Immature natural killer cell (primary cell): ENCODE measurements at regions not wholly inside any gene's neighbourhood (a gene's known extent, or its start where the extent isn't known, plus 50 kb on each side); places are given as distances from the start of the nearest gene placed in this dataset.

ENCODE experiments used
- DNase-seq, 3 donors: peaks; one replicate each; pipeline ENCODE4 v3.0.0; 2022; ENCODE audit warnings: mixed read lengths in 1 of 3
- H3K27ac Mint-ChIP-seq, 6 donors: one replicate each; pipeline ENCODE4 v1.8.0; 2020; ENCODE audit warnings: mixed read lengths in 6 of 6, mild to moderate bottlenecking in 5 of 6, inconsistent platforms in 4 of 6, moderate library complexity in 3 of 6
- H3K27me3 Mint-ChIP-seq, 3 donors: one replicate each; pipeline ENCODE4 v1.8.0; 2020 to 2021; ENCODE audit warnings: low read depth in 3 of 3, mild to moderate bottlenecking in 3 of 3, mixed read lengths in 3 of 3, moderate library complexity in 3 of 3, inconsistent platforms in 1 of 3
- H3K36me3 Mint-ChIP-seq, 3 donors: one replicate each; pipeline ENCODE4 v1.8.0; 2020; ENCODE audit warnings: mixed read lengths in 3 of 3, inconsistent platforms in 2 of 3, mild to moderate bottlenecking in 2 of 3
- H3K4me1 Mint-ChIP-seq, 2 donors: one replicate each; pipeline ENCODE4 v1.8.0; 2020; ENCODE audit warnings: inconsistent platforms in 2 of 2, mild to moderate bottlenecking in 2 of 2, mixed read lengths in 2 of 2, moderate library complexity in 1 of 2
- H3K4me3 Mint-ChIP-seq, 5 donors: one replicate each; pipeline ENCODE4 v1.8.0; 2020; ENCODE audit warnings: mild to moderate bottlenecking in 5 of 5, mixed read lengths in 5 of 5, inconsistent platforms in 3 of 5, moderate library complexity in 3 of 5
- H3K9me3 Mint-ChIP-seq, 6 donors: one replicate each; pipeline ENCODE4 v1.8.0; 2020; ENCODE audit warnings: mild to moderate bottlenecking in 6 of 6, mixed read lengths in 6 of 6, inconsistent platforms in 4 of 6, moderate library complexity in 3 of 6

DNA sequence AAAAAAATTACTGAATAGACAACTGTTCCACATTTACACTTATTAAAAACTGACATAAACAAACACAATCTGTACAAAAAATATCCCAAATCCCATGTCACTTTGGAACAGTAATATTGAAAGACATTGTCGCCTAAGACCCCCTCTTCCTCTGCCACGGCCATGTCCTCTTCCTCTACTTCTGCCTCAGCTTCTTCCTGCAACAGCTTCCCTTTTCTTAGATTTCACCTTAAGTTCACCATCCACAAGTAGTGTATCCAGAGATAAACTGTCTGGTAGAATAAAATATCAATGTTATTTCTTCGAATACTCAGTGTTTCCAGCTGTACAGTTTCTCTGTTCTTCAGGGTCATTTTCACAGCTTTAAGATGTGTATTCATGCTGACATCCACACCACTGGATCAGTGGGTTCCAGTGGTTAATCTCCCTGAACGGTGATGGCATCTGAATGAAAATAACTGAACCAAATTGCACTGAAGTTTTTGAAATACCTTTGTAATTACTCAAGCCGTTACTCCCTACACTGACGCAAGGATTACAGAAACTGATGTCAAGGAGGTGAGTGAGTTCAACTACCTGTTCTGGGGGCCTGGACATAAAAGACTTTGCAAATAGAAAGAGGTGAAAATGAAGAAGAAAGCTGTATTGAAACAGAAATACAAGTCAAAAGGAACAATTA is 208.5 kb downstream of the C12orf50 start:
- Mint-ChIP-seq H3K27ac (no peak overlapping the region), H3K4me3 (no peak overlapping the region), H3K9me3 (peaks cover 0 to 8% (median 4%) of the 10 kb centered on the region in 6 donors), H3K36me3 (no peaks in the 10 kb centered on the region), H3K4me1 (no peaks in the 10 kb centered on the region), H3K27me3 (peaks cover 0 to 2% (median 0%) of the 10 kb centered on the region in 3 donors)
- no peak for DNase-seq

DNA sequence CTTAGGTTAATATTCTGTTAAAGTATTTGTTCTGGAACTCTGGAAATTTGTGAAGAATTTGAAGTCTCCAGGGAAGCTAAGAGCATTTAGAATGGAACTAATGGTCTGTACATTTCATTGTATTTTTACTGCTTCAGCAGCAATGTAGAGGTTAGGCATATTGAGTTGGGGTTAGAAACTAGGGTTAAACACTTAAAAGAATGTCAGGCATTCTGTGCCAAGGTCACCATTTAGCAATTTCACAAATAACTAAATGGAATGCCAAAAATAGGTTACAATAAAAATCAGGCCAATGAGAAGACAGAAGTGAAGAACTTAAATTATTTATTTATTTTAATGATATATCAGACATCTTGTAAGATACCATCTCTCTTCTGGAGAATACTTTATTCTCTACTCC is 210.8 kb downstream of the C12orf50 start:
- peaks cover 0 to 11% (median 6%) of the 10 kb centered on the region in 6 donors for H3K9me3 Mint-ChIP-seq
- DNase-seq: no peak
- peaks cover 0 to 2% (median 0%) of the 10 kb centered on the region in 3 donors for H3K27me3 Mint-ChIP-seq

DNA sequence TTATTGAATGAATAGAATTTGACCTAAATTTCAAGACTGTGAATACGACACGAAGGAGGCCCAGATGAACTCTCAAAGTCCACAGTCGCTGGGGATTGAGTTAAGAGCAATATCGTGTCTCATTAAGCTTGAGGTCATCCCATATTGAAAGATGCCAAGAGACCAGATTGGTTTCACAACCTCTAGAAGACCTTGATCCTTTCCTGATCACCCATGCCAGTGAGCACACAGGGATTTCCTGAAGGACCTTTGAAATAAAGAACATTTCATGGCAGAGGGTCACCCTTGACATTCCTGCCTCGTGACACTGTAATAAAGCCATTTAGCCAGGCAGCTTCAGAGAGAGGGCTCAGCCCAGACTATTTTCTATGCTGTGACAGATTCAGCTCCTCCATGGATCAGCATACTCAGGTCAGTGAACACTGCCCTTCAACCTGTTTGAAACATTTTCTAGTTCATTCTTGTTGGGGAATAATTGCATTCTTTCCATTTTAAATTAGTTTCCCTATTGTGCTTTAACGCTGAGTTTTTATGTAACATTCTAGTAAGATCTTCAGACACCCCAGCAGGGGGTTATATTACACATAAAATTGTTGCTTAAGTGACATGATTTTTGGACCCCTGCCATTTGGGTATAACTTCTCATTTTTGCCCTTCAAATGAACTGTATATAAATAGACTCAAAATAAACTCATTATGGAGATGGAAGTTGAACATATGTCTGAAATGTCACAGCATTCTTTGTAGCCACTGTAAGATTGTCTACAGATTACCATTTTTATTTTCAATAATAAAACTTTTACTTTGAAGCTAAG is 213.2 kb downstream of the C12orf50 start:
- Mint-ChIP-seq H3K4me1 (no peaks in the 10 kb centered on the region), H3K36me3 (no peaks in the 10 kb centered on the region), H3K27me3 (peaks cover 0 to 2% (median 0%) of the 10 kb centered on the region in 3 donors), H3K27ac (no peak overlapping the region), H3K4me3 (no peak overlapping the region), H3K9me3 (peaks cover 0 to 30% (median 10%) of the 10 kb centered on the region in 6 donors)
- DNase-seq: no peak

More for the DNA sequence above, 210.8 kb downstream of the C12orf50 start:
- Mint-ChIP-seq H3K36me3 (no peaks in the 10 kb centered on the region), H3K4me1 (no peaks in the 10 kb centered on the region), H3K4me3 (no peak overlapping the region), H3K27ac (no peak overlapping the region)

DNA sequence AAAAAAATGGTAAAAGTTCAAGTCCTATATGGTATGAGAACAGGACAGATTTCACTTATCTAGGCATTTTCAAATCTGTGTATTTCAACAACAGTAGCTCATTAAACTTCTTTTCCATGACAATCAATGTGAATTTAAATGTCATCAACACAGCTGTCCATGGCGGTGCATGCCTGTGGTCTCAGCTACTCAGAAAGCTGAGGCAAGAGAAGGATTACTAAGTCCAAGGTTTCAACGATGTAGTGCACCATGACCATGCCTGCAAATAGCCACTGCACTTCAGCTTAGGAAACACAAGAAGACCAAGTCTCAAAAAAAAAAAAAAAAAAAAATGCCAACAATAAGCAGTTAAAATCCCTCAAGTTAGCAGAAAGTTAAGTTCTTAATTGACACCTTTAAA is 214.6 kb downstream of the C12orf50 start:
- no peaks in the 10 kb centered on the region for H3K36me3 Mint-ChIP-seq

DNA sequence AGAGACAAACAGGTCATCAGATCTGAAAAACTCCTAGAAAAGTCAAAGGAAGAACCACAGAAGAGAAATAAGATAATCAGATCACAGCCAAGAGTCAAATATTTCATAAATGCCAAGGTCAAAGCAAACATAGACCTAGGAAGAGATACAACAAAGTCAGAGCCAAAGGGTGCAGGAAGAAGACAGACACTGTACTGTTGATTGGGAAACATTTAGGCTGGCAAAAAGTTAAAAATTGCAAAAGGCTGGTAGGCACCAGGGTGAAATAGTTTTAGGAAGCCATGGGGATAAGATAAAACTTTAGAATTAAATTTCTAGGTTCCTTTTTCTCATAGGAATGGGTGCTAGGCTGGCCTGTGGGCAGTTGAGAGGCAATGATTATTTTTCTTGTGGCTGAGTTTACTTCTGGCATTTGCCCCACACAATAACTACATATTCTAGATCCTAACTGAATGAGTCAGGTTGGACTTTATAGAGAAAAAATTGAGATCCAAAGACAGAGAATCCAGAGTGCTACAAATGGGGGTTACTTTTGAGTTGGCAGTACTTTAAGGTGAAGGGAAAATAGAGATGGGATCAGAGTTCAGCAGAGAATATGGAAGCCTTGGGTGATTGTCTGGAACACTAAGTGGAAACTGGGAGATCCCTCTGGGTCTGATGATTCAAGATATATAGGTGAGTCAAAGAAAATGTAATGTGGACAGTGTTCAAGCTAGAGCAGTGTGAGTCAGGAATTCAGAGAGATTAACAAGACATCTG is 215.5 kb downstream of the C12orf50 start:
- Mint-ChIP-seq H3K27ac (no peak overlapping the region), H3K9me3 (peaks cover 5 to 37% (median 10%) of the 10 kb centered on the region in 6 donors), H3K27me3 (no peaks in the 10 kb centered on the region), H3K4me3 (no peak overlapping the region), H3K4me1 (no peaks in the 10 kb centered on the region), H3K36me3 (no peaks in the 10 kb centered on the region)
- DNase-seq: no peak

More for the DNA sequence above, 214.6 kb downstream of the C12orf50 start:
- Mint-ChIP-seq H3K27me3 (no peaks in the 10 kb centered on the region), H3K9me3 (peaks cover 4 to 37% (median 9%) of the 10 kb centered on the region in 6 donors), H3K4me3 (no peak overlapping the region), H3K4me1 (no peaks in the 10 kb centered on the region), H3K27ac (no peak overlapping the region)
- no peak for DNase-seq

DNA sequence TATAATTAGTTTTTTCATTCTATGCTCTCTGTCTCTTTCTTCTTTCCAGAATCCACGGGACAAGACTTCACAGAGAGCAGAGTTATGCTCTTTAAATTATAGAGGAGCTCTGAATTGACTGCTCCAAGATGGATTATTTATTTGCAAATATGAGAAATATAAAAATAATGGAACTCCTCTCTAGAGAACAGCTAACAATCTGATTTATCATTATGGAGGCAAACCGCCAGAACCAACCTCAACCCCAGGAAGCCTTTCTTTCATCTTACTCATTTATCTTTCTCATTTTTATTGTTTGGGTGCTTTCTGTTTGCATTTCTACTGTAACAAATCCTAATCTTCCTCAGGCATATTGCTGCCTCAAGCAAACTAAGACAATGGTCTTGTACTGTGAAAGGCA is 216.5 kb downstream of the C12orf50 start:
- Mint-ChIP-seq H3K4me3 (no peak overlapping the region), H3K27me3 (no peaks in the 10 kb centered on the region), H3K9me3 (peaks cover 5 to 37% (median 11%) of the 10 kb centered on the region in 6 donors), H3K27ac (no peak overlapping the region), H3K4me1 (no peaks in the 10 kb centered on the region), H3K36me3 (no peaks in the 10 kb centered on the region)
- no peak for DNase-seq

DNA sequence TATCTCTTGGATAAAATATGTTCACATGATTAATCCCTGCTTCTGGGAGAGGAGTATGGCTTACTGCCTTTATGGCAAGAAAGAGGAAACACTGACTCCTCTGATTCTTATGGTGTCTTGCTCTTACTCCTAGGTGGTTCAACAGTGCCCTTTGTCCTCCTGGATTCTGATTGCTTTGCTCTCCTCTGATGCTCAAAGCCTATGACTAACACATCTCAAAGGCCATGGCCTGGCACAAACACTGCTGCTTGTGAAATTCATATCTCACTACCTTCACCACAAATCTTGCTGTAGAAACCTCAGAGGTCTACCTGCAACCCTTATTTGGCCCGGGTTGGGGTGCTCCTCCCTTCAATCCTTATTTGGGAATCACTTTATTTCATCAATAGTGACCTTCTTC is 217.2 kb downstream of the C12orf50 start:
- Mint-ChIP-seq H3K9me3 (peaks cover 5 to 37% (median 11%) of the 10 kb centered on the region in 6 donors), H3K27me3 (no peaks in the 10 kb centered on the region), H3K4me1 (no peaks in the 10 kb centered on the region), H3K27ac (no peak overlapping the region), H3K4me3 (no peak overlapping the region), H3K36me3 (no peaks in the 10 kb centered on the region)
- DNase-seq: no peak

DNA sequence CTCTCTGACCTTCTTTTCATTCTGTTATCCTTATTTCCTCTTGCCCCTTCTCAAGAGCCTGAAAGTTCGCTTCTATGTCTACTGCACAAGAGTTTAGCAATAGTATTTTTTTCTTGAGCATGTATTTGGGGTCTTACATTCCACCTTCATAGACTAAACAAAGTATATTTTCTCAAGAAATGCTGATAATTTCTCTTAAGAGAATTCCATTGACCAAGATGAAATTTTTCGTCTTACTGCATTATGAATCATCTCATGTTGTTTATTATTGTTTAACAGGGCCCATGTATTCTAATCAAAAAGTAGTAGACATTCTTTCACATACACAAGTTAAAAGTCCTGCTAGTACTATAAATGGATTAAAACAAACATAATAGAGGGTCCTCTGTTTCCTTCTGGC is 219.3 kb downstream of the C12orf50 start:
- Mint-ChIP-seq H3K4me1 (no peaks in the 10 kb centered on the region), H3K27me3 (no peaks in the 10 kb centered on the region), H3K36me3 (no peaks in the 10 kb centered on the region), H3K4me3 (no peak overlapping the region), H3K27ac (no peak overlapping the region), H3K9me3 (peaks cover 1 to 32% (median 9%) of the 10 kb centered on the region in 6 donors)
- no peak for DNase-seq

DNA sequence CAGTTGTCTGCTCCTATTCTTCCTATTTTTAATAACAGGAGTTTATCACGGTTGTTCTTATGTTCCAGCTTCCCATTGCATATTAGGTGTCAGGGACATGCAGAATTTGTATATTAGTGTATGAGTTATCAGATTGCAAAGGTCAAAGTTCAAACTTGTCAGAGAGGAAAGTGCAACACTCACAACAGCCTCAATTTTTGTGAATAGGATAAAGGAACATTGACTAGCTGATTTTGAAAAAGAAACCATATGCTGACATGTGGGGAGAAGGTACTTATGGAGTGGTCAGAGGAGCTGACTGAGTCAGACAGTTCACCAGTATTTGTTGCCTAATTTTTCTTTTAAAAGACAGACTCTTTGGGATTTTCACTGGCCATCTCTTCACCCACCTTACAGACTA is 222.1 kb downstream of the C12orf50 start:
- Mint-ChIP-seq H3K27ac (no peak overlapping the region), H3K4me1 (no peaks in the 10 kb centered on the region), H3K27me3 (no peaks in the 10 kb centered on the region), H3K36me3 (no peaks in the 10 kb centered on the region), H3K9me3 (peaks cover 1 to 14% (median 7%) of the 10 kb centered on the region in 6 donors), H3K4me3 (no peak overlapping the region)
- no peak for DNase-seq

DNA sequence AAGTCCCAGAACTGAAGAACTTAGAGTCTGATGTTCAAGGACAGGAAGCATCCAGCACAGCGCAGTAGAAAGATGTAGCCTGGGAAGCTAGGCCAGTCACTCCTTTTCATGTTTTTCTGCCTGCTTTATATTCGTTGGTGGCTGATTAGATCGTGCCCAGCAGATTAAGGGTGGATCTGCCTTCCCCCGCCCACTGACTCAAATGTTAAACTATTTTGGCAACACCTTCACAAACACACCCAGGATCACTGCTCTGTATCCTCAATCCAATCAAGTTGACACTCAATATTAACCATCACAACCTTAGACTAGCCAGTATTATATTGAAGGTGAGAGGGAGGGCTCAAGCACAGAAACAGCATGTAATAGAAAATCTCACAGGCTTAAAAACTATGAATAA is 222.9 kb downstream of the C12orf50 start:
- H3K4me3 Mint-ChIP-seq: no peak overlapping the region
- DNase-seq: no peak
- H3K27me3 Mint-ChIP-seq: no peaks in the 10 kb centered on the region
- H3K9me3 Mint-ChIP-seq: peaks cover 0 to 15% (median 5%) of the 10 kb centered on the region in 6 donors
- no peaks in the 10 kb centered on the region for H3K36me3 Mint-ChIP-seq
- H3K27ac Mint-ChIP-seq: no peak overlapping the region
- no peaks in the 10 kb centered on the region for H3K4me1 Mint-ChIP-seq

DNA sequence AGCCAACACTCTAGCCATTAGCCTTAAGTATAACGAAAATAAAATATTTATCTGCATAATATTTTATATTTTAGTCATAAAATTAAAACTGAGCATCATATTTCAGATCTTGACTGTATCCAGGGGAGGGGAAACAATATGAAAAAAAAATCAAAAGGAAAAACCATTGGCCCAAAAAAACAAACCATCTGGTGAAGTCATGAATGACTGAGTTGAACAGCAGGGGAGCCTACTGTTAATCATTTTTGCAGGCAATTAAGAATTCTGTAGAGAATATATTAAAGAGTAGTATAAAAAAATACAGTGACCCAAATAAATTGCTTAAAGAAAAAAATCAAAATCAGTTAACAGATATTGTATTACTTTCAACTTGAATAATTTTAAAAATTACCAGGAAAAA is 224.8 kb downstream of the C12orf50 start:
- Mint-ChIP-seq H3K4me1 (no peaks in the 10 kb centered on the region), H3K27ac (no peak overlapping the region), H3K4me3 (no peak overlapping the region), H3K36me3 (no peaks in the 10 kb centered on the region), H3K9me3 (peaks cover 0 to 14% (median 4%) of the 10 kb centered on the region in 6 donors), H3K27me3 (no peaks in the 10 kb centered on the region)
- DNase-seq: no peak

DNA sequence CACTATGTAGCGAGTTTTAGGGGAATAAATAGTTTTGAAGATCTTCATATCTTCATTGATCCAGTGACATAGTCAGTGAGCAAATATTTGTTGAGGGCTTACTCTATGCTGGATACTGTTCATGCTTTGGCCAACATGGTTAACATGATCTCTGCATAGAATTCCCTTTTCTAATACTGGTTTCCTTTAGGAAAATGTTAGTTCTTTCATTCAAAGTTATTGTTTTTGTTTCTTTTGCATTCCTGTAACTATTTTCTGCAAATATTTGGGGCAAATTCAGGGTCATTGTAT is 226.5 kb downstream of the C12orf50 start:
- Mint-ChIP-seq H3K27me3 (no peaks in the 10 kb centered on the region), H3K9me3 (peaks cover 0 to 23% (median 3%) of the 10 kb centered on the region in 6 donors), H3K4me1 (no peaks in the 10 kb centered on the region), H3K4me3 (no peak overlapping the region), H3K36me3 (no peaks in the 10 kb centered on the region), H3K27ac (no peak overlapping the region)
- no peak for DNase-seq

DNA sequence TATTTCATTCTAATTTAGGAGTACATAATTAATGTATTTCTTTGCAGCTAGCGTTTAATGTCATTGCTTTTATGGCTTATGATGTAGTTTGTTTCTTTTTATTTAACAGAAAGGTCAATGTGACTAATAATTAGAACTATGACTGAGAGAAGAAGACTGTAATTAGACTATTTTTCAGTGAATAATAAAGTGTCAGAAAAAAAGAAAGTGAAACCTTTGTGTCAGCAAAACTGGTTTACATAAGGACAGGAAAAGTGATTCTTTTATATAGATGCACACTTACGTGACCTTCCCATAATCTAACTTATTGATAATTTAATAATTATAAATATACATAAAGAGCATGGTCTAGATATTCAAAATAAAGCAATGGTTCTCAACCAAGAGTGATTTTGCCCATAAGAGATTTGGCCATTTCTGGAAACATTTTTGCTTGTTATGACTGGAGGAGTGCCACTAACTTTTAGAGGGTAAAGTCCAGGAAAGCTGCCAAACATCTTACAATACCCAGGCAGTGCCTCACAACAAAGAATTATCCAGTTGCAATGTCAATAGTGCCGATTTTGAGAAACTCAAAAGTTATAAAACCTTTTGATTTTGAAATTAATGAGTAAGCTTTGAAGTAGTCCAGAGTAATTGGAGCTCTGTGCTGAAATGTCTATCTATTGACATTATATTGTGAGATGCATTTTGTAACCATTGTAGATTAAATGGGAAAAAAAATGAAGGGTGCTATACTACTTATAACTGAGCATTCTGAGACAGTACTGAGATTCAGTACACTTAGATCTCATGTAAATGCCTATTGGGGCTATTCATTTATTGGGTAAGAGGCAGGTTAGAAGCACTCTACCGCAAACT is 227.1 kb downstream of the C12orf50 start:
- no peak overlapping the region for H3K4me3 Mint-ChIP-seq
- H3K4me1 Mint-ChIP-seq: no peaks in the 10 kb centered on the region
- no peak overlapping the region for H3K27ac Mint-ChIP-seq
- no peaks in the 10 kb centered on the region for H3K27me3 Mint-ChIP-seq
- H3K36me3 Mint-ChIP-seq: no peaks in the 10 kb centered on the region
- H3K9me3 Mint-ChIP-seq: peaks cover 0 to 27% (median 4%) of the 10 kb centered on the region in 6 donors
- no peak for DNase-seq
